Thymus (tissue), 11 donors: ENCODE measurements at regions not wholly inside any gene's neighbourhood (a gene's known extent, or its start where the extent isn't known, plus 50 kb on each side); places are given as distances from the start of the nearest gene placed in this dataset.
"Not testable (repeated sequence)": the region's sequence is repeated elsewhere in the genome, so short reads cannot be mapped to it uniquely, and the experiment has no call there.

Experiments used
- DNase-seq, 9 donors: peaks; one replicate each; pipeline ENCODE4 v3.0.0-alpha.2; 2013; ENCODE audit warnings: low spot score in 9 of 9, low read depth in 6 of 9, missing footprints in 1 of 9
- H3K27ac ChIP-seq, 2 donors: one replicate each; pipeline ENCODE4 v1.5.1; 2013; ENCODE audit warnings: control low read depth in 1 of 2, low read depth in 1 of 2, low read length in 1 of 2, mild to moderate bottlenecking in 1 of 2, moderate library complexity in 1 of 2
- H3K27me3 ChIP-seq, 2 donors: one replicate each; pipeline ENCODE4 v1.5.1; 2013; ENCODE audit warnings: low read length in 1 of 2; ENCODE audit not compliant: control insufficient read depth in 2 of 2, insufficient read depth in 1 of 2
- H3K36me3 ChIP-seq, 2 donors: one replicate each; pipeline ENCODE4 v1.5.1; 2013; ENCODE audit warnings: low read length in 1 of 2, mild to moderate bottlenecking in 1 of 2, moderate library complexity in 1 of 2; ENCODE audit not compliant: control insufficient read depth in 2 of 2, insufficient read depth in 2 of 2
- H3K4me1 ChIP-seq, 2 donors: one replicate each; pipeline ENCODE4 v1.5.1; 2013; ENCODE audit warnings: low read length in 2 of 2; ENCODE audit not compliant: control insufficient read depth in 2 of 2, insufficient read depth in 2 of 2
- H3K4me3 ChIP-seq, 2 donors: one replicate each; pipeline ENCODE4 v1.5.1; 2013; ENCODE audit warnings: low read length in 2 of 2, control low read depth in 1 of 2, mild to moderate bottlenecking in 1 of 2
- H3K9me3 ChIP-seq, 2 donors: one replicate each; pipeline ENCODE4 v1.5.1; 2013; ENCODE audit warnings: low read length in 1 of 2, mild to moderate bottlenecking in 1 of 2; ENCODE audit not compliant: control insufficient read depth in 2 of 2, insufficient read depth in 1 of 2
- whole genome bisulfite sequencing: extraction: QIAGEN DNeasy Blood & Tissue Kit; methylation state at CpG from one replicate; pipeline ENCODE4 v1.1.7; 2013; 5-methylcytosine and 5-hydroxymethylcytosine counted together
- donor health status: healthy.

DNA sequence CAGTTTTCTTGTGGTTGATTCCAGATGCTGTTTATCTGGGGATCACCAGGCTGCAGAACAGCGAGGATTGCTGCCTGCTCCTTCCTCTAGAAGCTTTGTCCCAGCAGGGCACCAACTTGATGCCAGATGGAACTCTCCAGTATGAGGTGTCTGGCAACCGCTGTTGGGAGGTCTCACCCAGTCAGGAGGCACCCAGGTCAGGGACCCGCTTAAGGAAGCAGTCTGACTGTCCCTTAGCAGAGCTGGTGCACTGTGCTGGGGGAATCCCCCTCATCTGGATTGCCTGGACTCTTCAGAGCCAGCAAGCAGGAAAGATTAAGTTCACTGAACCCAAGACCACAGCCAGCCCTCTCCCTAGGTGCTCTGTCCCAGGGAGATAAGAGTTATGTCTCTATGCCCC lies 1165.2 kb downstream of the FSCB start:
- H3K9me3 ChIP-seq: peaks cover 3 to 7% of the 10 kb centered on the region in 2 donors
- no peak overlapping the region for H3K4me3 ChIP-seq
- no peaks in the 10 kb centered on the region for H3K4me1 ChIP-seq
- WGBS: 87% methylated on average over 3 of the region's 3 CpGs
- DNase-seq: no peak
- no peaks in the 10 kb centered on the region for H3K27me3 ChIP-seq
- no peak overlapping the region for H3K27ac ChIP-seq
- no peaks in the 10 kb centered on the region for H3K36me3 ChIP-seq

DNA sequence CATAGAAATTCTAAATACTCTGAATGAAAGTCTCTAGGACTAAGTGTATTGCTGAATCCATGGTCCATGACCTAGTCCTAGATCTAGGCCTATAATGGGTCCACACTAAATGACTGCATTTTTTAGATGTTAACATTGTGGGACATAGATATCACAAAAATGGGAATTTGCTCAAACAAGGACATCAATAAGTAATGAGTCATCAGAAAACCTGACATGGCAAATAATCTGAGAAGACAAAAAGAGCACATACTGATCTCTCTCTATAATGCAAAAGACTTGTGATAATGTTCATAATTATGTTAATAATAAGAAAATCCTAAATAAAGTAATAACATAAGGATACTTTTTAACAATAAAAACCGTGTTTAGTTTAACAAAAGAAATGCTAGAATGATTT lies 1168.4 kb downstream of the FSCB start:
- Histone ChIP-seq H3K27ac (no peak overlapping the region), H3K9me3 (peaks cover 3 to 10% of the 10 kb centered on the region in 2 donors), H3K27me3 (no peaks in the 10 kb centered on the region), H3K4me1 (no peaks in the 10 kb centered on the region), H3K4me3 (no peak overlapping the region), H3K36me3 (no peaks in the 10 kb centered on the region)
- 67% methylated on average over 1 of the region's 1 CpG for WGBS
- no peak for DNase-seq

GRCh38 chr14:43336351-43336750 lies 1170.7 kb downstream of the FSCB start:
- Histone ChIP-seq H3K4me3 (no peak overlapping the region), H3K36me3 (no peaks in the 10 kb centered on the region), H3K27me3 (no peaks in the 10 kb centered on the region), H3K4me1 (no peaks in the 10 kb centered on the region), H3K9me3 (peaks cover 0 to 3% of the 10 kb centered on the region in 2 donors), H3K27ac (no peak overlapping the region)
- DNase-seq: no peak
- 70% methylated on average over 2 of the region's 2 CpGs for WGBS

- not testable (repeated sequence) for H3K27me3 ChIP-seq
Observed at GRCh38 chr14:43326501-43327407, 1180.3 kb downstream of the FSCB start.

GRCh38 chr14:43316427-43316826 lies 1190.7 kb downstream of the FSCB start:
- Histone ChIP-seq H3K36me3 (no peaks in the 10 kb centered on the region), H3K4me1 (no peaks in the 10 kb centered on the region), H3K27ac (no peak overlapping the region), H3K27me3 (no peaks in the 10 kb centered on the region), H3K4me3 (no peak overlapping the region), H3K9me3 (no peaks in the 10 kb centered on the region)
- DNase-seq: no peak
- WGBS: 88% methylated on average over 2 of the region's 2 CpGs

More at GRCh38 chr14:43326501-43327407, 1180.3 kb downstream of the FSCB start:
- peaks cover 2 to 18% of the 10 kb centered on the region in 2 donors for H3K9me3 ChIP-seq
- H3K27ac ChIP-seq, DNase-seq, H3K4me1 ChIP-seq, H3K4me3 ChIP-seq, H3K36me3 ChIP-seq: not testable (repeated sequence)
- WGBS: 94% methylated on average over 24 of the region's 24 CpGs

GRCh38 chr14:43313719-43314118 lies 1193.4 kb downstream of the FSCB start:
- no peak overlapping the region for H3K4me3 ChIP-seq
- 95% methylated on average over 1 of the region's 1 CpG for whole genome bisulfite sequencing
- no peaks in the 10 kb centered on the region for H3K9me3 ChIP-seq
- H3K27ac ChIP-seq: no peak overlapping the region
- H3K36me3 ChIP-seq: no peaks in the 10 kb centered on the region
- DNase-seq: no peak
- H3K27me3 ChIP-seq: no peaks in the 10 kb centered on the region
- no peaks in the 10 kb centered on the region for H3K4me1 ChIP-seq

- no peak for DNase-seq
- H3K9me3 ChIP-seq: no peaks in the 10 kb centered on the region
- H3K4me3 ChIP-seq: no peak overlapping the region
- no peak overlapping the region for H3K27ac ChIP-seq
- no peaks in the 10 kb centered on the region for H3K4me1 ChIP-seq
- no peaks in the 10 kb centered on the region for H3K27me3 ChIP-seq
- no peaks in the 10 kb centered on the region for H3K36me3 ChIP-seq
- WGBS: 90% methylated on average over 3 of the region's 3 CpGs
Observed at GRCh38 chr14:43308421-43309110, 1198.5 kb downstream of the FSCB start.

GRCh38 chr14:43307836-43308235 lies 1199.2 kb downstream of the FSCB start:
- no peak overlapping the region for H3K27ac ChIP-seq
- H3K4me1 ChIP-seq: no peaks in the 10 kb centered on the region
- no peaks in the 10 kb centered on the region for H3K36me3 ChIP-seq
- WGBS: 78% methylated on average over 1 of the region's 1 CpG
- no peak for DNase-seq
- no peaks in the 10 kb centered on the region for H3K27me3 ChIP-seq
- H3K9me3 ChIP-seq: no peaks in the 10 kb centered on the region
- H3K4me3 ChIP-seq: no peak overlapping the region

GRCh38 chr14:43306053-43306452 lies 1201.0 kb downstream of the FSCB start:
- Histone ChIP-seq H3K27me3 (no peaks in the 10 kb centered on the region), H3K27ac (no peak overlapping the region), H3K4me1 (no peaks in the 10 kb centered on the region), H3K9me3 (no peaks in the 10 kb centered on the region), H3K4me3 (no peak overlapping the region), H3K36me3 (no peaks in the 10 kb centered on the region)
- 91% methylated on average over 2 of the region's 2 CpGs for WGBS
- no peak for DNase-seq
